NCI-H446 treated with DMSO at 0.1 percent for 48 hours (cell line): ENCODE measurements at regions not wholly inside any gene's neighbourhood (a gene's known extent, or its start where the extent isn't known, plus 50 kb on each side); places are given as distances from the start of the nearest gene placed in this dataset.

ENCODE experiments used
- DNase-seq: peaks from one replicate; lab custom pipeline; 2025; lab: John Stamatoyannopoulos, UW

DNA sequence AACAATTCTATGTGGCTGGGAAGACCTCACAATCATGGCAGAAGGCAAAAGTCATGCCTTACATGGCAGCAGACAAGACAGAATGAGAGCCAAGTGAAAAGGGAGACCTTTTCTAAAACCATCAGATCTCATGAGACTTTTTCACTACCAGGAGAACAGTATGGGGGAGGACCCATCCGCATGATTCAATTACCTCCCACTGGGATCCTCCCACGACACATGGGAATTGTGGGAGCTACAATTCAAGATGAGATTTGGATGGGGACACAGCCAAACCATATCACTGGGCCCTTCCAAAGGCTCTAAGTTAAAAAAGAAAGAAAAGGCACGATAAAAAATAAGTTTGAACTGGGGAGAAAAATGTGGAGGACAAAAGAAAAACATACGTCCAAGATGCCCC is 406.9 kb upstream of the CDH4 start:
- DNase-seq, result no peak

- no peak for DNase-seq
Observed at GRCh38 chr20:60851826-60852704, 400.0 kb upstream of the CDH4 start.

- no peak for DNase-seq
Observed at GRCh38 chr20:60857708-60858107, 394.4 kb upstream of the CDH4 start.

DNA sequence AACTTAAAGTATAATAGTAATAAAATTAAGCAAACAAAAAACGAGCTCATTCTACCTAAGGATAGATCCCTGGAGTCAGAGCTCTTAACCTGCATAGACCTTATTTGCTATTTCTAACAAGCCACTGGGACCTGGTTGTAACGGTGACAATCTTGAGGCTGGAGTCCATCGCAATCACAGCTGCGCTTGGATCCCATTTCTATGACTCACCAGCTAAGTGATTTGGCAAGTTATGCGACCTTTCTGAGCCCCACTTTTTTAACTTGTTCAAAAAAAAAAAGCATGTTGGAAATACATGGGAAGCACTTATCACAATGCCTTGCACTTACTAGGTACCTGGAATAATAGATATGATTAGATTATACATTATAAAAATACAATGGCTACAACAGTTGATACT is 389.5 kb upstream of the CDH4 start:
- no peak for DNase-seq

DNA sequence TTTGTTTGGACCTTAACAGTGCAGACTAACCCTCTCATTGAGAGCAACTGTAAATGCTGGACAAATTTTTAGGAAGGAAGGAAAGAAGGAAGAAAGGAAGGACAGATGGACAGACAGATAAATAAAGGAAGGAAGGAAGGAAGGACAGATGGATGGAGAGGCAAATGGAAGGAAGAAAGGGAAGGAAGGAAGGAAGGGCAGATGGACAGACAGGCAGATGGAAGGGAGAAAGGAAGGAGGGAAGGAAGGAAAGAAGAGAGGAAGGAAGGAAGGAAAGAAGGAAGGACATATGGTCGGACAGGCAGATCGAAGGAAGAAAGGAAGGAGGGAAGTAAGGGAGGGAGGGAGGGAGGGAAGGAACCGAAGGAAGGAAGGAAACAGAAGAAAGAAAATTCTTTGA is 388.5 kb upstream of the CDH4 start:
- no peak for DNase-seq

GRCh38 chr20:60867589-60867988 is 384.5 kb upstream of the CDH4 start:
- no peak for DNase-seq

DNA sequence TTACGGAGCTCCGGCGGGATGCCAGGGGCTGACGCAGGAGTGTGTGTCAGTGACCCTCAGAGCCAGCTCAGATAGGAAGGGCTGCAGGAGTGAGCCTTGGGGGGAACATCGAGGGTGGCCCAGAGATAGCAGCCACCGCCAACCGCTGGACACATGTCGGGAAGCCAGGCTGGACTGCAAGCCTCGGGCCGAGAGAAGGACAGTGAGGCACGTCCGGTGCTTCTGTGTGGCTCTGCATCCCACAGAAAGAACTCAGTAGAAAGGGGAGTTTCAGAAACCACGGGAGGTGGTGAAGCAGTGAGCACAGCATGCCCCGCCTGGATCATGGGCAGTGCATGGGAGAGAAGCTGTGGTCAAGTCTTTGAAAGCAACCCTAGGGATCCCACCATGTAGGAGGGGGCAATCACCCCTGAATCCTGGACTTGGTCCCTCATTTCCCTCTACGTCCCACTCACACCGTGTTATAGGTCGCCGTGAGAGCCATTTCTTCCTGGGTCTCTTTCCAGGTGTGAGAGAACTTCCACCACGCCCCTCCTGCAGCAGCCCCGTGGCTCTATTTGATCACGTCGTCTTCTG is 383.7 kb upstream of the CDH4 start:
- no peak for DNase-seq

DNA sequence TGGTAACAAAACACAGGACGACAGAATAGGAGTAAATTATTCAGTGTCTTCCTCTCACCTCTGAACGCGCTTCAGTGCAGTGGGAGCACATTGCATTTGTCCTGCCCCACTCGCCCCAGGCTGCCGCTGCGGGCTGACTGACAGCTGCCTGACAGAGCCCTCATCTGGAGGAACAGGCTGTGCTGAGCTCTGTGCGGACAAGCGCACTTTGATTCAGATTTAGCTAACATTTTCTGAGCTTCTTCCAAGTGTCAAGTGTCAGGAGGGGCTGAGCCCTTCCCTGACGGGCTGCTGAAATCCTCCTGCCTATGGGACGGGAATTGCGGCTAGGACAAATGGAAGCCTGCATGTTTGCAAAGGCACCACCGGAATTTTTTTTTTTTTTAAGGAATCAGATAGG is 383.0 kb upstream of the CDH4 start:
- DNase-seq, result no peak

- no peak for DNase-seq
Observed at GRCh38 chr20:60869625-60870024, 382.4 kb upstream of the CDH4 start.

- no peak for DNase-seq
Observed at GRCh38 chr20:60870040-60870439, 382.0 kb upstream of the CDH4 start.

DNA sequence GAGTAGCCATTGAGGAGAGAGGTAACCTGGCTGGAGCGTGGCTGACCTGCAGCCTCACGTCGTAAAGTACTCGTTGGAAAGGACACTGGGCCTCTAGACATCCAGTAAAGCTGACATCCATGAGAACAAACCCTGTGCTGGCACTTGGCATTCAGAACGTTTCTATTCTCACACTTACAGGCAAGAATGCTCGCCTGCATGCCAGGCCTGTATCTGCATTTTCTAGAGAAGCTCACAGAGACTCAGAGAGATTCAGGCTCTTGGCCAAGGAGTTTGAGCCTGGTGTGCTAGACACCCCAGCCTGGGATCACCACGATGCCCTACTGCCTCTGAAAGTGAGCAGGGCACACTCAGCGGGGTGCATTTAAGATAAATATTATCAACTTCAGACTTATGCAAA is 379.8 kb upstream of the CDH4 start:
- DNase-seq, result no peak

DNA sequence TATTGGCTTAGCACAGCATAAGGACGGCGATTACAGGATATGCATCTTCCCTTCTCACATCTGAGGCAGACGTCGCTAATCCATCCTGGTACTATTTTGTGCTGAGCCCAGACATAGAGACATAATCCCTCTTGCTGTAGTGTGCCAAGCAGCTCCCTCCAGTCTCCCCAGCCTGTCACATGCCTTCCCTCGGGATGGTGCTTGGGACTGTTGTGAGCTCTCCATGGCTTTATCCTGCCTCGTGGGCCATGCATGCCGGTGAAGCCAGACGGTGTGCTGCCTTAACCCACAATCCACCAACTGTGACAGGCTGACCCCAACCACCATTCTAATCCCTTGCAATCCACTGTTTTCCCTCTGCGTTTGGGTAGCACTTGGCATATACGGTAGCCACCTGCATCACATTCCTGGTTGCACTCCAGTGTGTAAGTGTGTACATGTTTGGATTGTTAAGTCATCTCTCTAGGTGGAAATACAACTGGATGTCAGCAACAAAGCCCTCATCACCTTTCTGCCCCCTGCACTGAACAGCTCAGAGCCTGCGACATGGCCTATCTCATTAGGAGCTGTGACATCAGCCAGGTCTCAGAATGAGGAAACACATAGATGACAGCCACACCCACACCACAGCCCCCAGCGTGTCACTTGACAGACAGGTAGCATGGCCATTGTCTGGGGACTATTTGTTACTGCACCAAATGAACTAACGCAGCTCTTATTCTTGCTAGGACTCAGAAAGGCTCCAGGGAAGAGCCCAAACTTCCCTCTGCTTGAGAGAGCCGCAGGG is 374.8 kb upstream of the CDH4 start:
- DNase-seq, result no peak

DNA sequence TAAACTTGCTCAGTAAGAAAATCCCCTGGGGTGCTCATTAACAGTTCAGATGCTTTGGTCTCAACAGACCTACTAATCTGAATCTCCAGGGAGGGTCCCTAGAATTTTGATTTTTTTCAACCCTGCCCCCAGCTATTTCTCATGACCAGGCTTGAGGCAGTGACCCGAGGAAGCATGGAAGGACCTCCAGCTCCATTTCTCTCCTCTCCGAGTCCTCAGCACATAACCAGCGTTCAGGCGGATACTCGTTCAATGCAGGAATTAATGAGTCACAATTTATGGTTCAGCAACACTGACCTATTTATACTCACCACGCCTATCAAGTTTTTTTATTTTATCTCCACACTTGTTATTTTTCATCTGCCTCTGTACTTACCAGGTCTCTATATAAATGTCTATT is 369.2 kb upstream of the CDH4 start:
- no peak for DNase-seq

GRCh38 chr20:60883496-60883895 is 368.6 kb upstream of the CDH4 start:
- DNase-seq, result no peak

DNA sequence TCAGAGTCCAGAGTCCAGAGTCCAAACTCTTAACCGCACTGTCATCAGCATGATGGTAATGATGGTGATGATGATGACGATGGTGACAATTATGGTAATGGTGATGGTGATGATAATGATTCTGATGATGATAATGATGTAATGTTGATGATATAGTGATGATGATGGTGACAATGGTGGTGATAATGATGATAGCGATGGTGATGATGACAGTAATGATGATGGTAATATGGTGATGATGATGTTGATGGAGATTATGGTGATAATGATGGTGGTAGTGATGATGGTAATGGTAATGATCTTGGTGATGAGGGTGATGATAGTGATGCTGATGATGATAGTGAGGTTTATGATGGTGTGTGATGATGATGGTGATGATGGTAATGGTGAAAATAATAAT is 367.8 kb upstream of the CDH4 start:
- no peak for DNase-seq

- DNase-seq, result no peak
Observed at GRCh38 chr20:60888771-60889170, 363.3 kb upstream of the CDH4 start.

GRCh38 chr20:60892095-60892813 is 359.8 kb upstream of the CDH4 start:
- no peak for DNase-seq

DNA sequence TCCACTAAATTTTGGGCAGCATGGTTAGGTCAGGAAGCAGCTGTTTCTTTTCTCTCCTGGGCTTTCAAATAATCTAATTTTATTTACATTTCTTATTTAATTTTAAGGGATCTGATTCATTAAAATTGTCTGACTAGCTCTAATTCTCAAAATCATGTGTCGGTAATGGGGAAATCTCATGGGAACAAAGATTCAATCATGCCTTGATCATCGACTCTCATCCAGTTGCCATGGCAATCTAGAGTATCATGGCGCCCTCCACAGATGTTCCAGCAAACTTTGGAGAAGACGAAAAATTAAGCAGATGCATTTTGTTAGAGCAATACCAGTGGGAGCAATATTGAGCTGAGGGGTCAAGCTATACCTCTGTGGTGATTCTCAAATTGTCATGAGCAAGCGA is 358.0 kb upstream of the CDH4 start:
- no peak for DNase-seq

DNA sequence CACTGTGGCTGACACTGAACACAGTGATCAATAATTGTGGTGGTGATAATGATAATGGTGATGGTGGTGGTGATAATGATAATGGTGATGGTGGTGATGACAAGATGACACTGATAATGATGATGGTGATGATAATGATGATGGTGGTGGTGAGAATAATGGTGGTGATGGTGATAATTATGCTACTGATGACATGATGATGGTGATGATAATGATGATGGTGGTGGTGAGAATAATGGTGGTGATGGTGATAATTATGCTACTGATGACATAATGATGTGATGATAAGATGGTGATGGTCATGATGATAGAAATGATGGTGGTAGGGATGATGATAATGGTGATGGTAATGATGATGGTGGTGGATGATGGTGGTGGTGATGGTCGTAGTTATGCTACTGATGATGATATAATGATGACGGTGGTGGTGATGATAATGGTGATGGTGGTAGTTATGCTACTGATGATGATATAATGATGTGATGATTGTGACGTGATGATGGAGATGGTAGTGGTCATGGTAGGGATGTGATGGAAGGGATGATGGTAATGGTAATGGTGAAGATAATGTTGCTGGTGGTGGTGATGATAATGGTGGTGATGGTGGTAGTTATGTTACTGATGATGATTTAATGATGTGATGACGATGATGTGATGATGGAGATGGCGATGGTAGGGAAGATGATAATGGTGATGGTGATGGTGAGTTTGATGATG is 356.5 kb upstream of the CDH4 start:
- no peak for DNase-seq

DNA sequence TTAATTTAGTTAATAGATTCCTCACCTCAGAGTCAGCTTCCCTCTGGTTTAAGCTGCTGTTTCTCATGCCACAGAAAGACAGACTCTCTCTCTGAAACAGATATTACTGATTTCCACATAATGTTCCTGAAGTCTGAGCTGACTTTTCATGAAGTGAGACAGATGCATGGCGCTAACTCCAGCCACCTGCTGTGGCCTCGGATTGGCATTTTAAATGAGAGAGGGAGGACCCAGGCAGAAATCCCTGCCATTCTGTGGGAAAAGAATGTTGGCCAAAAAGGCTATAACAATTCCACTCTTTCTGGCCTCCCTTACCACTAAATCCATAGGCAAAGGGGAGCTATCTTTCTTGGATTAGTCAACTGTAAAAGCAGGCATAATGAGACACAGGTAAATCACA is 354.1 kb upstream of the CDH4 start:
- DNase-seq, result no peak

GRCh38 chr20:60899320-60899719 is 352.7 kb upstream of the CDH4 start:
- no peak for DNase-seq

DNA sequence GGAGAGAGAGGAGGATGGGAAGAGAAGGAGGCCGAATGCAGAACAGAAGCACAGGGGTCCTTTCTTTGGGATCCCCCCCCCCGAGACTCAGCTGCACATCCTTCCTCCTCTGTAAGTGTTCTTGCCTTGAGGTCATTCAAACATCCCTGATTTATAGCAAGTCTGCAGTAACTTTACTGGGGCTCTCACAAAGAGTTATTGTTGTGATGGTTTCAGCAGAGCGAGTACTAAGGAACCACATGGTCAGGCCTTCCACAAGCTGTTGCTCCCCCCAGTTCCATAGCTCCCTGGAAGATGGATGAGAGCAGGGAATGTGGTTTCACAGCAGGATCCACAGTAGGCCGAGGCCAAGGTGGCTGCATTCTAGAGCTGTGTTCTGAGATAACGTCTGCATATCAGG is 351.4 kb upstream of the CDH4 start:
- DNase-seq, result no peak
